T47D (cell line): ENCODE measurements at regions not wholly inside any gene's neighbourhood (a gene's known extent, or its start where the extent isn't known, plus 50 kb on each side); places are given as distances from the start of the nearest gene placed in this dataset.

ENCODE experiments used
- DNase-seq, 2 experiments: peaks; one replicate each; pipeline versions ENCODE4 v3.0.0 to v3.0.0-alpha.2; 2011 to 2012; ENCODE audit warnings: low read depth in 1 of 2, low spot score in 1 of 2
- JUND ChIP-seq: IDR thresholded peaks from 2 replicates; pipeline ENCODE4 v1.6.1; 2012; ENCODE audit warnings: low read depth
- in situ Hi-C: cut with HindIII; loops from 2 replicates; pipeline ENCODE4 v1.10.0; 2016; ENCODE audit warnings: low sequenced_read_pairs, low pct_unique_long_range_greater_than_20kb

DNA sequence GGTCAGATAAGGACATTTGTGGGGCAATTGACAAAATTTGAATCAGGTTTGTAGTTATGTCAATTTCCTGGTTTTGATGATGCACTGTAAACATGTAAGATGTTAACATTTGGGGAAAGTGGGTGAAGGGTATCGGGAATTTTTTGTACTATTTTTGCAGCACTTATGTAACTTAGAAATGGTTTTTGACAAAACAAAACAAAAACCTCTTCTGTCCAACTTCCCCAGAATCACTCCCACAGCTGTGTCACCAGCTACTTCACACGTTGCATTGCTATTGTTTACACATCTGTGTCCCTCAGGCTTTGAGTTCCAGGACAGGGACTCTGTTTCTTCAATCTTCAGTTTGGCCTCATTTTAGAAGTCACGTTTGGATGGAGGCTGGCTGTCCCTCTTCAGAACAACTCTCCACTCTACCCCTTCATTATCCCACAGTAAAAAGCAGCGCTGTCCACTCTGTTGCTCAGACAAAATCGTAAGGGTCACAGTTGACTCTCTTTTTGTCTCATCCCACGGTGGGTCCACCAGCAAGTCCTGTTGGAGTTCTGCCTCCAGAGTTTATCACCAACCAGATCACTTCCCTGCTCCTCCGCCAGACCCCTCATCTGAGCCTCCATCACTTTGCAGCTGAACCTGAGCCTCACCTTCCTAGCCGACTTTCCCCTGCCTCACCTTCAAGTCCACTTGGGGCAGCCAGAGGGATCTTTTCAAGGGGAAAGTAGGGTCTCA lies 63.2 kb downstream of the NENF start:
- no peak for DNase-seq
- in situ Hi-C loops, result no loop called here
- TF ChIP-seq JUND, result no peak

DNA sequence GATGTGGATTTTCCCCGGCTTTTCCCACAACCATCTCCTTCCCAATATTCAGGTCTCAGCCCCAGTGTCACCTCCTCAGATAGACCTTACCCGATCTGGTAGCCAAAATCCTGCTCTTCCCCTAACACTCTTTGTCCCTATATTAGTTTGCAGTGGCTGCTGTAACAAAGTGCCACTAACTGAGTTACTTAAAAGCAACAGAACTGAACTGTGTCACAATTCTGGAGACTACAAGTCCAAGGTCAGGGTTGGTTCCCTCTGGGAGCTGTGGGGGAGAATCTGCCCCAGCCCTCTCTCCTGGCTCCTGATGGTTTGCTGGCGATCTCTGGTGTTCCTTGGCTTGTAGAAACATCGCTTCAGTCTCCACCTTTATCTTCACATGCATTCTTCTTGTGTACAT lies 64.0 kb downstream of the NENF start:
- in situ Hi-C loops, result no loop called here
- TF ChIP-seq JUND, result no peak
- DNase-seq, result no peak

DNA sequence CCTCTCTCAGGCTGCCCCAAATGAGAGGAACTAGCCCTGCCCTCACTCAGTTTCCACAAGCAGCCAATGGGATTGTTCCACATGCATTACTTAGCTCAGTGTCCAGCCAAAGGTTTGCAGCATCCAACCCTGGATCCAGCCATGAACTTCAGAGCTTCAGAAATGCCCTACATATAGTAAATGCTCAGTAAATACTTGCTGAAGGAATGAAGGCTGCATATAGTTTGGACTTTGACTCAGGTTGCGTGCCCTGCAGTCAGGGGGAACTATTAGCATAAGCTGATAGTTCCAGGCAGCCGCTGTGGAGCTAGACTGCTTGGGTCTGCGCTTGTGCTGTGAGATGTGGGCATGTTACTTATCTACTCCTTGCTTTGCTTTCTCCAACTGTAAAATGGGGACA lies 64.8 kb downstream of the NENF start:
- in situ Hi-C loops, result no loop called here
- TF ChIP-seq JUND, result no peak
- no peak for DNase-seq

- no peak for TF ChIP-seq JUND
- no peak for DNase-seq
- in situ Hi-C loops, result no loop called here
Observed at GRCh38 chr1:212498283-212499040, 65.7 kb downstream of the NENF start.

GRCh38 chr1:212500351-212500750 lies 67.6 kb downstream of the NENF start:
- in situ Hi-C loops, result no loop called here
- DNase-seq, result no peak
- TF ChIP-seq JUND, result no peak

DNA sequence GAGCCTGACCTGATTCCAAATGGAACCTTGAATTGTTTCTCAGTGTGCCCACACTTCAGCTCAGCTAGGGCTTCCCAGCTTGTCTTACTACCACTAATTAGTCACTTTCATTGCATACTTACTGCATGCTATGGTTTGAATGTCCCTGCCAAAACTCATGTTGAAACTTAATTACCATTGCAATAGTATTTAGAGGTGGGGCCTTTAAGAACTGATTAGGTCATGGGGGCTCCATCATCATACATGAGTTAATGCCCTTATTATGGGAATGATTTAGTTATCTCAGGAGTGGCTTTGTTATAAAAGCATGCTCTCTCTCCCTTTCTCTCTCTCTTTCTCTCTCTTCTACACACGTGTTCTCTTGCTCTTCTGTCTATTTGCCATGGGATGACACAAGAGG lies 68.3 kb downstream of the NENF start:
- in situ Hi-C loops, result no loop called here
- no peak for DNase-seq
- TF ChIP-seq JUND, result no peak

DNA sequence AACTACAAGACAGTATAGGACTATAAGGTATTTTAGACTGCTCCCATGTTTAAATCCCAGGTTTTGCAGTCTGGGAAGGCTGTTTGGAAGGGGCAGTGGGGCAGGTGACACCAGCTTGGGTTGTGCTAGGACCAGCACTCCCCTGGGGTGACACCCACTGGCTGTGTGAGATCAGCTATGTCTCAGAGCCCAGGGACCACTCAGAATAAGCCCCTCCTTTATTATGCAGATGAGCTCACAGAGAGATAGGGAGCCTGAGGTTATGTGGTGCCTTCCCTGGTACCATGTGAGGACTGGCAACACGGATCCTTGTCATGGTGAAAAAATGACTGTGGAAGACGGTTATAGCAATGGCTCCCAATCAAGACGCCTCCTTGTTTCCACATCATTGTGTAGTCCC lies 71.0 kb downstream of the NENF start:
- in situ Hi-C loops, result no loop called here
- no peak for TF ChIP-seq JUND
- no peak for DNase-seq

DNA sequence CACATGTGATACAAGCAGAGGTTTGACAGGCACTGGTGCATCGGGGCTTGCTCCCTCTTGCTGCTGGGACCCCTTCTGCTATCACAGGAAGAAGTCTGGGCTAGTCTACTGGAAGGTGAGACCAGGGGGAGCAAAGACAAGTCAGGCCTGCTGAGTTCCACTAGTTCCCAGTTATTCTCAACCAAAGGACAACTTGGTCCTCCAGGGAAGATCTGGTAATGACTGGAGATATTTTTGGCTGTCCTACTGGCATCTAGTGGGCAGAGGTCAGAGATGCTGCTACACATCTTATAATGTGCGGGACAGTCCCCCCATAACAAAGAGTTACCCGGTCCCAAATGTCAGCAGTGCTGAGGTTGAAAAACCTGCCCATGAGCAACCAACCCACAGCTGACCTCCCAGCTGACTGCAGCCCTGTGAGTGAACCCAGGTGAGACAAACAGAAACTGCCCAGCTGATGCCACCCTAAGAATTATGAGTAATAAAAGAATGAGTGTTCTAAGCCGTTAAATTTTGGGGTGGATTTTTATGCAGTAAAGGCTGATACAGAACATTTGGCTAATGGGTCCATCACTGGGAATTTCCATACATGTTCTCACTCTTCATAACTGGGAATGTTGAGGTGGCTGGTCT lies 71.6 kb downstream of the NENF start:
- DNase-seq, result no peak
- in situ Hi-C loops, result no loop called here
- no peak for TF ChIP-seq JUND

DNA sequence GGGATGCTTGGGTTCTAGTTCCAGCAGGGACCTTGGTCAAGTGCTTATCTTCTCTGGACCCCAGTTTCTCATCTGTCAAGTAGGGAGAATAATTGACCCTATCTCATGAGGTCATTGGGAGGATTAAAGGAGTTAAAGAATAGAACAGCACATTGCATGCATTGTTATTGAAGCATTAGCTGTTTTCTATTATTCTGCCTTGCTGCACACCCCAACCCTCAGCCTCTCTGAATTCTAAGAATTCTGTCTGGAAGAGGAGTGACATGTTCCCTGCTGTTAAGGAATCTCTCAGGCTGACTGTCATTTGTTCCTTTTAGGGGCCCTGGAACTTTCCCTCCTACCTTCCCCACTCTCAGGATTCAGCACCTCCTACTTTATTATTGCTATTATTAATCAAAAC lies 73.9 kb downstream of the NENF start:
- TF ChIP-seq JUND, result no peak
- DNase-seq, result no peak
- in situ Hi-C loops, result no loop called here

DNA sequence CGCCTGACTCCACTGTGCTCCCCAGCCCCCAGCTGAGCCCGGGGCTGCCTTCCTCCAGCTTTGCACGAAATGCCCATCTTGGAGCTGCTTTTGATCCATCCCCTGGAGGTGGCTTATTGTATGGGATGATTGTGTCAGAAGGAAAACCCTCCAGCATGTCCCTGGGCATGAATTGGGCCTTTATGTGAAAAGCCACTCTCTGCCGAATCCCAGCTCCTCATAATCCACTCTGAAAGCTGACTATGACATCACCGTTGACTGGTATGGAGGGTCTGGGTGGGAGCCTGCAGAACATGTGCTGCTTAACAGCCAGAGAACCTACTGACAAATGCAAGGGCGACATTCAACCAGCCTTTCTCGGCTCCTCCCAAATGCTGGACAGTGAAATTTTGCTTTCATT lies 74.6 kb downstream of the NENF start:
- no peak for DNase-seq
- TF ChIP-seq JUND, result no peak
- in situ Hi-C loops, result no loop called here

DNA sequence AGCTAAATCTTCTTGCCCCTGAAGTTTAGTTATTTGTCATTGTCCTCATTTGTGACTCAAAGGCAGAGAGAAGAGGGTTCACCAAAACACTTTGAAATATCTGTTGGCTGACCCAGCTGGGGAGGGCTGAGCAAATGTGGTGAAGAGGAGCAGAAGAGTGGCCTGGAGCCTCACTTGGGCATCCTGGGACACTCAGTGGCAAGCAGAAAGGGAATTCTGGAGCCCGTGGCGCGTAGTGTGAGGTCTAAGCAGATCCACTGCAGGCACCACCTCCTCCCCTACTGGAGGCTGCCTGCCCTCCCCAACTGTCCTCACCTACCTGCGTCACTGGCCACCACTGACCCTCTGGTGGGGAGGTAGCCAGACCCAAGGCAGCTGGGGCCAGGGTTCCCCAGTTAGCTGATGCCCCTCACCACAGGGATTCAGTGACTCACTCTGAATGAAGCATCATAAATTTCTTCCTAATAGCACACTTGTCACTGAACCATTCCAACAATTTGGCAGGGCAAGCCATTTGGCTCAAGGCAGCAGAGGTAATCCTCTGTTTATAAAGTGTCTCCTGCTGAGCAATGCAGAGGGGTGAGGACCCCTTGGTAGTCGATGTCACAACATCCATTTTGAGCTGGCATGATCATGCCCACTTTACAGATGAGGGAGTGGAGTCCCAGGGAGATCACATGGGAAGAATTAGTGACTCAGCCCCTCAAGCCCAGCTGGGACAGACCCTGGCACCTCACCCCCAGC lies 80.3 kb downstream of the NENF start:
- TF ChIP-seq JUND, result no peak
- DNase-seq, result no peak

DNA sequence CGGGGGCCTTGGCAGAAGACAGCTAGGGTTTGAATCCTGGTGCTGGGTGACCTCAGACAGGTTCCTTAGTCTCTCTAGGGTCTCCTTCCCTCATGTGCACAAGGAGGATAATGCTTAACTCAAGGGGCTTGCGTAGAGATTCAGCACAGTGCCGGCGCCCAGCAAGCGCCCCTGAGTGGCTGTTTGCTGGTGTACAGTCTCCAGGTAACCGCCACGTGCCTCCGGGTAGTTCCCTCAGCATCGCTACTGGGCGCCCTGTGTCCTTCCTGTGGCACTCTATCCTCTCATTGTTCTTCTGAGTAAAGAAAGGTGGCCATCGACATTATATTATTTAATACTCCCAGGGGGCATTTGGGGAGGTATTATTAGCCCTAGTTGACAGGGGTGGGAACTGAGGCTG lies 80.9 kb downstream of the NENF start:
- DNase-seq, result no peak
- in situ Hi-C loops, result no loop called here
- TF ChIP-seq JUND, result no peak

More for the DNA sequence above, 80.3 kb downstream of the NENF start:
- in situ Hi-C loops, result no loop called here
